Lung microvascular endothelial cell (primary cell): ENCODE measurements at regions not wholly inside any gene's neighbourhood (a gene's known extent, or its start where the extent isn't known, plus 50 kb on each side); places are given as distances from the start of the nearest gene placed in this dataset.
"Not testable (repeated sequence)": the region's sequence is repeated elsewhere in the genome, so short reads cannot be mapped to it uniquely, and the experiment has no call there.

ENCODE experiments used
- DNase-seq, 2 donors: peaks; one replicate each; pipeline versions ENCODE4 v3.0.0 to v3.0.0-alpha.2; 2010; ENCODE audit warnings: low read depth in 2 of 2

DNA sequence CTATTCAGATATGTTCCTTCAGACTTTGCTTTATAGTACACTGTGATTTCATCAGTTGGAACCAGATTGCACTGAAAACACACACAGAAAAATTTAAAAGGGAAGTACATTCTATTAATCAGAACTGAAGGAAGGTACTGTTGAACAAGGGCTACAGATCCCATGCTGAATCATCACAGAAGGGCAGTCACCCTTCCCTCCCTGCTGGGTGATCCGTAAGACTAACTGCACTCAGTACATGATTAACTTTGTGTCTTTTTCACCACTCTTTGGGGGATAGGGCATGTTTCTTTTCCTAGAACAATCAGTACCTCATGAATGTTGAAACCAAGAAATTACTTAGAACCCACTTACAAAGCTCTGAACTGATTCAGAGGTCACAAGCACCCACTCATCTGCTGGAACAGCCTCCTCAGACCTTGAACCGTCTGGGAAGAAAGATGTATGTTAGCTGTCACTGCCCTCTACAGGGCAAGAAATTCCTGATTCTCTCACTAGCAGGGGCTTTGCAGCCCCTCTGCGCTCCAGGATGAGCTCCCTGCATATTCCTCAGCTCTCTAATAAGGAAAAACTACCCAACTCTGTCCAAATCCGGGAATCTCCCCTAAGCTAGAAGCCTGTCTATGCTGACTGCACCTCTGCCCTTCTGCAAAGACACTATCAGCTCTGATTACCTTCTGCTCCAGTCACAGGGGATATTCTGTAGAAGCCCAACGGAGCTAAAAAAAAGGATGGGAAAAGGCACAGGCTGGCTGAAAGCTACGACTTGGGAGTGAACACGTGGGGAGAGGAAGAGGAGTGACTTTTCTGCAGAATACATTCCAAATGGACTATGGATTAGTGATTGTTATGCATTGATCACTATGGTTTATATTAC, 51.0 kb downstream of the IARS1 start:
- DNase-seq = peak; percentile 25 to 47

DNA sequence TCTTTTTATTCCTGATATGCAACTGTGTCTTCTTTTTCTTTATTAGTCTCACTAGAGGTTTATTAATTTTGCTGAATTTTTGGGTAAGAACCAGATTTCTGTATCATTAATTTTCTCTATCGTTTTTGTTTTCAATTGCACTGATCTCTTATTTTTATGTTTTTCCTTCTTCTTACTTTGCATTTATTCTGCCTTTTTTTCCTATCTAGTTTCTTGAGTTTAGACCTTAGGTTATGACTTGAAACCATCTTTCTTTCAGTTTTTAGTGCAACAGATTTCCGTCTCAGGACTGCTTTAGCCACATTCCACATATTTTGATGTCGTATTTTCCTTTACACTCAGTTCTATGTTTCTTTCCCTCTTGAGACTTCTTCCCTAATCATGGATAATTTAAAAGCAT, 56.6 kb downstream of the IARS1 start:
- no peak for DNase-seq

- no peak for DNase-seq
These were observed 57.0 kb downstream of the IARS1 start for GRCh38 chr9:92236465-92236864.

GRCh38 chr9:92234514-92234913, 59.0 kb downstream of the IARS1 start:
- no peak for DNase-seq

DNA sequence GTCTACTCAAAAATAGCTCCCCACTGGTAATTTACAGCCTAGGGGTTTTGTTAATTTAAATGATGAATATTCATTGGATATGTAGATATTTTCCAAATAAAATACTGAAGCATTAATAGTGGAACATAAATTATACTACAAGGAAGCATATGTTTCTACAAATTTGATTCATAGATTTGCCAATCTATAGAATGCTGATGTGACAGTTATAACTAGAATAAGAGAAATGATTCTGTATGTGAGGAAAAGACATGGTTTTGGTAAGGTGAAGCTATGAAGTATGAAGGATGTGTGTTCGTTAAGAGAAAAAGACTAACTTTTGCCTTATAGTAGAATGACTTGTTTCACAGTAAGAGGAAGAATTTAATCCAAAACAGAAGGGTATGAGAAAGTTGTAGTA, 61.3 kb downstream of the IARS1 start:
- no peak for DNase-seq

- DNase-seq = no peak
These were observed 64.9 kb downstream of the IARS1 start for GRCh38 chr9:92228628-92229027.

DNA sequence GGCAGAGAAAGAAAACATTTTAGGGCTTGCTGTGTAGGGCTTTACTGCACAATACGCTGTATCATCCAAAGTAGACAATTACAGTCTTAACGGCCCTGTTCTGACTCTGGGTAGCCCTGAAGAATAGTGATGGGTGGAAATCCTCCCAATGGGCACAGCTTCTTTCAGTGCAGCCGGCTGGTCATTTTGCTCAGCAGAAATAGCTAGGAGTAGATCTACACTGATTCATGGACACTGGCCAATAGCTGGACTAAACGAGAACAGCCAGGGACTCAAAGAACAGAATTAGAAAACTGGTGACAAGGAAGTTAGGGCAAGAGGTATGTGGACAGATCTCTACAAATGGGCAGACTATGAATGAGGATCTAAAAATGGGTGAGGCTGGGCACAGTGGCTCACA, 69.3 kb downstream of the IARS1 start:
- DNase-seq = no peak

- no peak for DNase-seq
These were observed 69.7 kb downstream of the IARS1 start for GRCh38 chr9:92223758-92224157.

DNA sequence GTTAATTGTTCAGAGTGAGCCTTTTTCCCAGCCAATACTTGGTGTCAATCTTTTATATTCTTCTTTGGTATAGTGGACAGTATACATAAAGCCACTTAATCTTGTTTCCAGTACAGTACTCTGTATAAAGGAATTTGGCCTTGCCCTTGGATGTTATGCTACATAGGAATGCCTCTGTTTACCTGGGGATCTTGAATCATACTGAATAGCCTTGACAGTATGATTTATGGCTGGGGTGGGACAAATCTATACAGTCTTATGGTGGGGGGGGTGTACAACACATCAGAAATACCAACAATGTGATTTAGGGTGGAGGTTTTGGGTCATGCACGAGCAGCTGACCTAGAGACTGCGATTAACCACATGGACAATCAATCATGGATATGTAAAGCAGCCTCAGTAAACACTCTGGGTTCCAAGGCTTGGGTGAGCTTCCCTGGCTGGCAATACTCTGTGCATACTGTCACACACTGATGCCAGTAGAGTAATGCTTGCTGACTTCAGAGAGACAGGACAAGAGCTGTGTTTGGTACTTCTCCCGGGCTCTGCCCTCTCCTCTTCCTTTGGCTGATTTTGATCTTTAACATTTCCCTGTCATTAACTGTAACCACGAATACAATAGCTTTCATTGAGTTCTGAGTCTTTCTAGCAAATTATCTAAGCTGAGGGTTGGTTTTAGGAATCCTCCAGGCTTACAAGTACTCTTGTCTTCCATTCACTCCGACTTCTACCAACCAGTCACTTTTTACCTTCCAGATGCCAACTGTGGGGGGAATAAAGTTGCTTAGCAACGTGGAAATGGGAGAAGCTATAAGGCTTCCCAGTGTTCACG, 84.6 kb downstream of the IARS1 start:
- DNase-seq = no peak

GRCh38 chr9:92206488-92206887, 87.0 kb downstream of the IARS1 start:
- DNase-seq = peak; percentile 5 to 69

GRCh38 chr9:92203887-92204286, 88.7 kb upstream of the SPTLC1 start:
- DNase-seq = not testable (repeated sequence)

GRCh38 chr9:92198237-92198636, 83.0 kb upstream of the SPTLC1 start:
- DNase-seq = not testable (repeated sequence)

GRCh38 chr9:92196909-92197308, 81.7 kb upstream of the SPTLC1 start:
- no peak for DNase-seq

GRCh38 chr9:92196400-92196799, 81.2 kb upstream of the SPTLC1 start:
- no peak for DNase-seq

DNA sequence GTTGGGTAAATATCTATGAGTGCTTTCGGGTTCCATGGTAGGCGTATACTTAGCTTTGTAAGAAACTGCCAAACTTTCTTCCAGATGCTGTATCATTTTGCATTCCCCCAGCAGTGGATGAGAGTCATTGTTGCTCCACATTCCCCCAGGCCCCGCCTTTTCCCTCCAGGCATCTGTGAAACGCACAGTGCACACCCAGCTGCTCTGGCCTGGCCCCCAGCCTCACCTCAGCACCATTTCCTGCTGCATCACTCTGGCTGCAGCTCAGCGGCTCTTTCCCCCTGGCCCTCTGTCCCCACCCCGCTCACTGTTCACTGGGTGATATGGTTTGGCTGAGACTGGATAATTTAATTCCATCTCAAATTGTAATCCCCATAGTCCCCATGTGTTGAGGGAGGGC, 76.6 kb upstream of the SPTLC1 start:
- DNase-seq = no peak

- DNase-seq = no peak
These were observed 75.2 kb upstream of the SPTLC1 start for GRCh38 chr9:92190536-92190790.

DNA sequence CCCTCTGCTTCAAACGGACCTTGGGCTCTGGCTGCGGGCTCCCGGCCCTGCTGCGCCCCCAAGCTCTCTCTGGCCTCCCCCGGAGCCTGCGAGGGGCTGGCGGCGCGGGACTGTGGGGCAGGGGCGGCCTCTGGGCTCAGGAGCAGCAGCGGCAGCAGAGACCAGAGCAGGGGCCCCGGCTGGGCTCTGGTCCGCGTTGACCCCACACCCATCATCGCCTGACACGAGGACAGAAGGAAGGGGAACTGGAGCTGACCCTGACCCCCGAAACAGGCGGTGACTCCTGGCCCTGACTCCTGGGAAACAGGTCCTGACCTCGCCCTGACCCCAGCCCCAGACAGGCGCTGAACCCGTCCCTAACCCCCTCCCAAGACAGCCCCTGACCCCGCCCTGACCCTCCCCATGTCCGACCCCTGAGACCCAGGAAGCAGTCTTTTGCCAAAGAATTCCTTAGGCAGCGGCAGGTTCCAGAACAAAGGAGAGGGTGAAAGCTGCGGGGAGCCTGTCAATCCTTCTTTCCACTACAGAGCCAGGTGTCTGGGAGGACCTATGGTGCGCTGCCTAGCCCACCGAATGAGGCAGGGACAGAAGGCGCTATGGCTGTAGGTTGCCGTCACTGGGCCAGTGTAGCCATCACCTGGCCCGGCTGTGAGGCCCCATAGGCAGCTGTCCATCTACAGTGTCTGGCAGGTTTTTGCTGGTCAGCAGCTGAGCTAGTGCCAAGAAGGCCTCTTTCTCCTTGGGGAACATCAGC, 74.7 kb upstream of the SPTLC1 start:
- no peak for DNase-seq

DNA sequence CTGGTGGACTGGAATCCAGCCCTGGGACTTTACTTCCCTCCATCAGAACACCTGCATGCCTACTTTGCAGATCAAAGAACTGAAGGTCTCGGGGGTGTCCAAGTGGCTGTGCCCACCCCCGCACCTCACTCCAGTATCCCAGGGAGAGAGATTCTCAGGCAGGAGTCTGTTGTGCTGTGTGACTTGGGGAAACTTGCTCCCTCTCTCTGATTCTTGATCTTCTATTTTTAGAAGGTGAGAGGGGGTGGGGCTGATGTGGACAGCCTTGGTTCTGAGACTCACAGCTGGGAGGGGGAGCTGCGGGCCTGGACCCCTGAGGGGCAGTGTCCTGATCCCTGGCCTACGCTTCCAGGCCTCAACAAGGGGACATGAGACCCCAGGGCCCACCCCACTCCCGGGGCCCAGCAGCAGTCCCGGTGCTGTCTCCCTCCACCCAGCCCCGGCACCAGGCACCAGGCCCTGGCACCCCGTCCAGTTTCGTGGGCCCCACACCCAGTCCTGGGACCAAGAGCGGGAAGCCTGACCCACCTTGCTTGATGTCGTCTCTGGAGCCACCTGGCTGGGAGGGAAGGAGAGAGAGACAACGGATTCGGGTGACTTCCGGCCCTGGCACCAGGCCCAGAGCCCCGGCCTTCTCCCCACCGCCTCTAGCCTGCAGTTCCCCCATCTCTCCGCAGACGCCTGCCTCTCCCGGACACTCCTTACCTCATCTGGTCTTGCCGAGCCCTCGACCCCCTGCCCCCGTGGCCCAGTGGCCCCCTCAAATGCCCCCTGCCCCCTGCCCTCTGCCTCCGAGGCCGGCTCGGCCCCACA, 74.0 kb upstream of the SPTLC1 start:
- DNase-seq = no peak

DNA sequence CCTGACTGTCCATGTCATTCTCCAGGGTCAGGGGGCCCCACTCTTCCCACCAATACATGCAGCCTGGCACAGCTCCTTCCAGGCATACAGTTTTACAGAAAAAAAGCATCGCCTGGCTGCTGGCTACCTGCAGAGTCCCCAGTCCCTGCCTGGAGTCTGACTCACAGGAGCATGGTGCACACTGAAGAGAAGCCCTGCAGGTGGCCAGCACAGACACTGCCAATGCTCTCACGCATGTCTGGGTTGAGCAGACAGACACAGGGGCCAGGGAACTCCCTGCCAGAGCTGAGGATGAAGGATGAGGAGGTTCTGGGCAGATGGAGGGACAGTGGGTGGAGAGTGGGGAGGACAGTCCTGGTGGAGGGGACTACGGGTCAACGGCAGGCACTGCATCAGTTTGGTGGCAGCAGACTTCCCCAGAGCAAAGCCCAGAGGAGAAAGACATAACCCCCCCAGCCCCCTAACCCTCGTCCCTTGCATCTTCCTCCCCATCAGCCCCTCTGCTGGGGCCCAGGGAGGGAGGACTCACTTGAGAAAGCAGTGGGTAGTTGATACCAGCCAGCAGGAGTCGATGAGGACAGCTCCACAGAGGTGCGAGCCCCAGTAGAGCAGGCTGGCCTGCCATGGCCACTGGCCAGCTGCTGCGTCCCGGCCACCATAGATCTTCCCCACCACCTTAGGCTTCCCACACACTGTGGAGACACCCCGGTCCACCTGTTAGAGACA, 72.9 kb upstream of the SPTLC1 start:
- DNase-seq = no peak

DNA sequence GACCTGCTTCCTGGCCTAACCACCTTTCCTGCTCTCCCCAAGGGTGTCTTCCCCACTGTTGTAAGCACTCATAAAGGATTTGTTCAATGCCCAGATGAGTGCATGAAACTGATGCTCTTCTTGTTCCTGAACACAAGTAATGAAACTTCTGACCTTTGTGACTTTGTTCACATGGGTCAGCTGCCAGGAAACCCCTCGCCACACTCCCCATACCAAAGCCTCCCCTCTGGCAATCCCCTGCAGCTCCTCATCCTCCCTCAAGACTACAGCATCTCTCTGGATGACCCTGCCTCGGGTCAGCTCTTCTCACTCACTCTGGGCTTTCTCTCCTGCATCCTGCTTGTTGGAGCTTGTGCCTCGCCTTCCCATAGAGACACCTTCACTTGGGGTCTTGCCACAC, 72.2 kb upstream of the SPTLC1 start:
- DNase-seq = no peak

DNA sequence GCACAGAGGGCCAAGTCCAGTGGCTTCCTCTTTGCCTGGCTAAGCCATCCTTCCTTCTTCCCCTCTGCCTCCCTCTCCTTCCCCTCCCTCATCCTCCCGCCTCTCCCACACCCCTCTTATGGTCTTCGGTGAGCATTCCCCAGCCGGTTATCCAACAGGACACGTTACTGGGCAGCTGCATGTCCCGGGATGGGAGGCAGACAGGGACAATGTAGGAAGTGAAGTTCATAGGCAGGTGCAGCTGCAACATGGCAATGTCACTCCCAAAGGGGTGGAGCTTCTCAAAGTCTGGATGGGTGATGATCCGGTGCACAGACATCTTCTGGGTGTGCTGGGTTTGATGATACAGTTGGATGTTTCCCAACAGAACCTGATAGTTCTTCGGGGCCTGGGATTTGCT, 71.4 kb upstream of the SPTLC1 start:
- DNase-seq = no peak
